Subcutaneous abdominal adipose tissue (tissue), 5 donors: ENCODE measurements at regions not wholly inside any gene's neighbourhood (a gene's known extent, or its start where the extent isn't known, plus 50 kb on each side); places are given as distances from the start of the nearest gene placed in this dataset.
"Not testable (repeated sequence)": the region's sequence is repeated elsewhere in the genome, so short reads cannot be mapped to it uniquely, and the experiment has no call there.

ENCODE experiments used
- H3K27ac ChIP-seq: one replicate; pipeline ENCODE4 v1.7.0; 2013; ENCODE audit warnings: low read depth, mild to moderate bottlenecking, inconsistent platforms, low read length, moderate library complexity
- H3K27me3 ChIP-seq, 5 donors: one replicate each; pipeline ENCODE4 v1.7.0; 2013; ENCODE audit warnings: low read length in 5 of 5, inconsistent platforms in 1 of 5; ENCODE audit not compliant: control insufficient read depth in 5 of 5, insufficient read depth in 4 of 5
- H3K36me3 ChIP-seq, 5 donors: one replicate each; pipeline ENCODE4 v1.7.0; 2013; ENCODE audit warnings: low read length in 5 of 5; ENCODE audit not compliant: control insufficient read depth in 5 of 5, insufficient read depth in 5 of 5
- H3K4me1 ChIP-seq, 5 donors: one replicate each; pipeline ENCODE4 v1.7.0; 2013; ENCODE audit warnings: low read length in 5 of 5, mild to moderate bottlenecking in 3 of 5, moderate library complexity in 1 of 5; ENCODE audit not compliant: control insufficient read depth in 5 of 5, insufficient read depth in 5 of 5
- H3K4me3 ChIP-seq, 5 donors: one replicate each; pipeline ENCODE4 v1.7.0; 2013; ENCODE audit warnings: low read length in 5 of 5, low read depth in 1 of 5
- H3K9ac ChIP-seq, 5 donors: one replicate each; pipeline ENCODE4 v1.7.0; 2013; ENCODE audit warnings: low read length in 5 of 5, mild to moderate bottlenecking in 4 of 5, moderate library complexity in 3 of 5
- H3K9me3 ChIP-seq, 5 donors: one replicate each; pipeline ENCODE4 v1.7.0; 2013; ENCODE audit warnings: low read length in 5 of 5; ENCODE audit not compliant: control insufficient read depth in 5 of 5
- donor health status: healthy.
- donor health status: healthy.
- donor health status: healthy.
- donor health status: healthy.
- donor health status: healthy.

- Histone ChIP-seq H3K9ac (no peak overlapping the region), H3K4me1 (peaks cover 0 to 28% (median 24%) of the 10 kb centered on the region in 5 donors), H3K27me3 (no peaks in the 10 kb centered on the region), H3K9me3 (peaks cover 0 to 6% (median 0%) of the 10 kb centered on the region in 5 donors), H3K36me3 (no peaks in the 10 kb centered on the region), H3K4me3 (no peak overlapping the region), H3K27ac (no peak overlapping the region)
Observed at GRCh38 chr3:187805774-187806173, 60.5 kb upstream of the BCL6 start.

GRCh38 chr3:187807086-187807862, 62.0 kb upstream of the BCL6 start:
- peaks cover 0 to 6% (median 0%) of the 10 kb centered on the region in 5 donors for H3K9me3 ChIP-seq
- no peaks in the 10 kb centered on the region for H3K36me3 ChIP-seq
- H3K27ac ChIP-seq, result peak overlapping the region; percentile 84
- peaks cover 0 to 42% (median 31%) of the 10 kb centered on the region in 5 donors for H3K4me1 ChIP-seq
- no peaks in the 10 kb centered on the region for H3K27me3 ChIP-seq
- no peak overlapping the region for H3K9ac ChIP-seq
- no peak overlapping the region for H3K4me3 ChIP-seq

DNA sequence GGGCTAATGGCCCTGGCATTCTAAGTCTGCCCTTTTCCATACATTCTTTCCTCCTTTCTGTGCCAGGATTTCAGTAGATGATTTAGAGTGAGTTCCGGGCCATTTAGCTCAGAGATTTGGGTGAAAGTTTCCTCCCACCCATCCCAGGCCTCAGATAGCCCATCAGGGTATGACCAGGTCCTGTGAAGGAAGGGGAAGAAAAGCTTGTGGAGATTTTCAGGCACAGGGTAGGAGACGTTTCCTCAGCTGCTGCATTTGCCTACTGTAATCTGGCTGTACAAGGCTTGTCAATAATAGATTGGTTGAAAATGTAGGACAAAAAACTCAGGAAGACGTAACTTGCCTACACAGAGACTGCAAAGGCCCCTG, 63.2 kb upstream of the BCL6 start:
- Histone ChIP-seq H3K27me3 (no peaks in the 10 kb centered on the region), H3K4me3 (peak overlapping the region in 4 of 5 donors; percentile 3 to 58 (median 14)), H3K36me3 (no peaks in the 10 kb centered on the region), H3K27ac (peak overlapping the region; percentile 84), H3K4me1 (peaks cover 0 to 43% (median 31%) of the 10 kb centered on the region in 5 donors), H3K9me3 (peaks cover 0 to 6% (median 0%) of the 10 kb centered on the region in 5 donors), H3K9ac (peak overlapping the region; percentile 4 to 68 (median 31))

GRCh38 chr3:187809612-187809991, 64.3 kb upstream of the BCL6 start:
- H3K9me3 ChIP-seq, result peaks cover 0 to 6% (median 0%) of the 10 kb centered on the region in 5 donors
- no peaks in the 10 kb centered on the region for H3K27me3 ChIP-seq
- peak overlapping the region; percentile 84 for H3K27ac ChIP-seq

GRCh38 chr3:187810021-187810446, 64.8 kb upstream of the BCL6 start:
- H3K9ac ChIP-seq, result no peak overlapping the region
- H3K4me1 ChIP-seq, result peaks cover 0 to 43% (median 31%) of the 10 kb centered on the region in 5 donors
- H3K36me3 ChIP-seq, result no peaks in the 10 kb centered on the region
- H3K27ac ChIP-seq, result peak overlapping the region; percentile 84
- H3K4me3 ChIP-seq, result no peak overlapping the region
- H3K9me3 ChIP-seq, result peaks cover 0 to 6% (median 0%) of the 10 kb centered on the region in 5 donors
- H3K27me3 ChIP-seq, result no peaks in the 10 kb centered on the region

More at GRCh38 chr3:187809612-187809991, 64.3 kb upstream of the BCL6 start:
- Histone ChIP-seq H3K4me1 (peaks cover 0 to 43% (median 31%) of the 10 kb centered on the region in 5 donors), H3K4me3 (no peak overlapping the region), H3K9ac (no peak overlapping the region), H3K36me3 (no peaks in the 10 kb centered on the region)

DNA sequence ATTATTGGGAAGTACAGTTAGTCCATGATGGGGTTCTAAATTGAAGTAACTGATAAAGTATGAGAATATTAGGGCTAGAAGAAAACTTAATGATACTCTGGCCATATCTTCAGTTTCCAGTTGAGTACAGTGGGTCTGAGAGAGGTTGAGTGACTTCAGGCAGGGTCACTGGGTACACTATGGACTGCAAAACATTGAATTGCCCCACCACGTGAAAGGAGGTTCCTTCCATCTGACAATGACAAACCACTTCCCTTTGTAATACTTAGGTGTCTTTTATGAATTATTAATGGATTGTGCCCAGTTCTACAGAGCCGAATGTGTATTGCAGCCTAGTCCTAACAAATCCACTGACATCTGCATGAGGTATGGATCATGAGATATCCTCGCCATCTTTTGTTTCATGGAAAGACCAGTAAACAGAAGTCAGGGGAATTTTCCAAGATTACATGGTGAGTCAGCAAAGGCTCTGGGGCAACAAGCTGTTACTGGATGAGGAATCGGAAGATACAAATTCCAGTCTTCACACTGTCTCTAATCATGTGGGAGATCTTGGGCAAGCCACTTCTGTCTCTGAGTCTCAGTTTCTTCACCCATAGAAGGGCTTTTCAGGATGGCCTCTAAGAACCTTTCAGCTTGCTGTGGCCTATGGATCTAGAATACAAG, 66.5 kb upstream of the BCL6 start:
- no peaks in the 10 kb centered on the region for H3K9me3 ChIP-seq

DNA sequence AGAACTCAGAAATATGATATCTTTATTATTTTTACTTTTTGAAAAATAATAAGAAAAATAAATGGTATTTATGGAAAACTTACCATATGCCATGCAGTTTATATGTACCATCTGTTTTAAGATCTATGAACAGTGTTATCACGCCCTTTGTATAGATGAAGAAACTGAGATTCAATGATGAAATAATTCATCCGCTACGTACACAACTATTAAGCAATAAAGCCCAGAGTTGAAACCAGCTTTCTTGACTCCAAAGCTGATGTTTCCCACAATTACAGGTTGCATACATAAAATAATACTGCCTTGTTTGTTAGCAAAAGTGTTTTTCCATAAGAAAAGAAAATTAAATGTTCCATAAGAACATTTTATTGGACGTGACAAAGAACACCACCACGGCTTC, 67.2 kb upstream of the BCL6 start:
- Histone ChIP-seq H3K36me3 (no peaks in the 10 kb centered on the region), H3K9me3 (no peaks in the 10 kb centered on the region), H3K4me1 (peaks cover 0 to 43% (median 31%) of the 10 kb centered on the region in 5 donors), H3K27me3 (no peaks in the 10 kb centered on the region), H3K27ac (no peak overlapping the region), H3K9ac (no peak overlapping the region), H3K4me3 (no peak overlapping the region)

More for the DNA sequence above, 66.5 kb upstream of the BCL6 start:
- no peaks in the 10 kb centered on the region for H3K27me3 ChIP-seq
- no peak overlapping the region for H3K4me3 ChIP-seq
- peak overlapping the region in 1 of 5 donors; percentile 21 for H3K9ac ChIP-seq
- peak overlapping the region; percentile 84 for H3K27ac ChIP-seq
- H3K4me1 ChIP-seq, result peaks cover 0 to 43% (median 31%) of the 10 kb centered on the region in 5 donors
- H3K36me3 ChIP-seq, result no peaks in the 10 kb centered on the region

DNA sequence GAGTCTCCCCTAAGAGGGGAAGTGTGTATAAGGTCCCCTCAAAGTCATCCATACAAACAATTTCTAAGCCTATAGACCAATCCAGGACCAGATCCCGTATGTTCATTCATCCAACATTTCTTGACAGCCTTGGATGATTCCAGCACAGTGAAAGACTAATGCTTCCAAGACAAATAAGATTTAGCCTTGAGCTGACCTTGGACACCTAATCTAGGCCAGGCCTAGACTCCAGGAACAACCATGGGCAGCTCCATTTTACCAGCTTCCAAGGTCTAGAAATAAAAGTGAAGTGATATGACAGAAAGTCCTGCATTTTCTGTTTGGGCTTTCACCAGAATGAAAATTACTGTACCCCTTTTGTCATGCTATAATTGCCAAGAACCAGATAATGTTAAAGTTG, 67.9 kb upstream of the BCL6 start:
- H3K27ac ChIP-seq, result no peak overlapping the region
- no peak overlapping the region for H3K4me3 ChIP-seq
- no peaks in the 10 kb centered on the region for H3K27me3 ChIP-seq
- H3K4me1 ChIP-seq, result peaks cover 0 to 40% (median 28%) of the 10 kb centered on the region in 5 donors
- no peak overlapping the region for H3K9ac ChIP-seq
- H3K36me3 ChIP-seq, result no peaks in the 10 kb centered on the region
- H3K9me3 ChIP-seq, result no peaks in the 10 kb centered on the region

DNA sequence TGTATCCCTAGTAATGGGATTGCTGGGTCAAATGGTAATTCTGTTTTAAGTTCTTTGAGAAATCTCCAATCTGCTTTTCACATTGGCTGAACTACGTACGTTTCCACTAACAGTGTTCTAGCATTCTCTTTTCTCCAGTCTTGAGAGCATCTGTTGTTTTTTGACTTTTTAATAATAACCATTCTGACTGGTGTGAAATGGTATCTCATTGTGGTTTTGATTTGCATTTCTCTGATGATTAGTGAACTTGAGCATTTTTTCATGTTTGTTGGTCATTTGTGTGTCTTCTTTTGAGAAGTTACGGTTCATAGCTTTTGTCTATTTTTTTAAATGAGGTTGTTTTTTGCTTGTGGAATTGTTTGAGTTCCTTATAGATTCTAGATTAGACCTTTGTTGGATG, 72.5 kb upstream of the BCL6 start:
- not testable (repeated sequence) for H3K27ac ChIP-seq, H3K9ac ChIP-seq, H3K4me3 ChIP-seq, H3K9me3 ChIP-seq, H3K4me1 ChIP-seq, H3K27me3 ChIP-seq, H3K36me3 ChIP-seq

- Histone ChIP-seq H3K36me3 (no peaks in the 10 kb centered on the region), H3K27me3 (no peaks in the 10 kb centered on the region), H3K9ac (no peak overlapping the region), H3K9me3 (no peaks in the 10 kb centered on the region), H3K4me3 (no peak overlapping the region), H3K27ac (no peak overlapping the region), H3K4me1 (no peaks in the 10 kb centered on the region)
Observed at GRCh38 chr3:187821616-187822317, 76.5 kb upstream of the BCL6 start.
